DMS53 (cell line): ENCODE measurements at regions not wholly inside any gene's neighbourhood (a gene's known extent, or its start where the extent isn't known, plus 50 kb on each side); places are given as distances from the start of the nearest gene placed in this dataset.

Source experiments
- DNase-seq: peaks from one replicate; lab custom pipeline; 2025; lab: John Stamatoyannopoulos, UW

DNA sequence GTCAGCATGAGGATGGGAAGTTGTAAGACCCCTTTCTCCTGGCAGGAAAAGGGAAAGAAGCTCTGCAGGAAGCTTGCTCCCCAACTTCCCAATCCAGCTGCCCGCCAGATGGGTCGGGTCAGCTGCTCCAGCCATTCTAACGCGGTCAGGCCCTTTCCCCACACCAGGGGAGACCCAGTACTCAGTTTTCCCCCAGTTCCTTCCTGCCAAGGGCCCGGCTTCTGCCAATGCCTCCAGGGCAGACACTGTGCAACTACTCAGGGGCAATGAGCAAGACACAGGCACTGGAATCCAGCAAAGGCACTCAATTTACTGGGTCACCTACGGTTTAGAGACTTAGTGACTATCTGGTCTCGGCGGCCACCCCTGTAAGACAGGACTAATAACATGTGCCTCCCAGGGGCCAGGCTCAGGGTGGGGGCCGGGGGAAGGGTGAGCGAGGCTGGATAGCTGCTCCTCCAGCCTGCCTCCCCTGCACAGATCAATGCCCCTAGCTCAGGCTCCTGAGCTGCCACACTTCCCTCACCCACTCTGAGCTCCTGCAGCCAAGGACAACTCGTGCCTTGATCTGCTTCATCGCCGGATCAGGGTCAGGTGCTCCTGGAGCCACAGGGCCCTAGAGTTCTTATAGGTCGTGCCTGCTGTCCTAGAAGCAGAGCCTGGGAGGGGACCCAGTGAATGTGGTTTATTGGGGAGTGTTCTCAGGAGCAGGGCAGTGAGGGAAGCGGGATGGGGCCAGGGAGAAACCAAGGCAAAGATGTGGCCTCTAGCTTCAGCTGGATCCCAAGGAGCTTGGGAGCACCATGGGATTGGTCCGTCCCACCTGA, 171.1 kb downstream of the ZFP36L2 start:
- DNase-seq, result no peak

DNA sequence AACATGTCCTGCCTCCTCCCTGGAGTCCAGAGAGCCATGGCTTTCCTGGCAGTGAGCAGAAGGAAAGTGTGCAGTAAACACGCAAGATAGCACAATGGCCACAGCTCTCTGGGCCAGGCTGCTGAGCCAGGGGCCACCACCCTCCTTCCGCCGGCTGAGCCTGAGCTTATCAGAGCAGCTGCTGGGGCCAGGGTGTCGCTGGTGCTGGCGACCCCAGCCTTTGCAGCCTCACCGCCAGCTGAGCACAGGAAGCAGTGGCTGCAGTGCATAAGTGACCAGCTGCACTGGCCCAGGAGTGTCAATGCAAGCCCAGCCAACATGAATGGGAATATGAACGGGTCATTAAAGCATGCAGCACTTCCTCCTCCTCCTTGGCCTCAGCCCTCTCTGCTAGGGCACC, 172.0 kb downstream of the ZFP36L2 start:
- no peak for DNase-seq

DNA sequence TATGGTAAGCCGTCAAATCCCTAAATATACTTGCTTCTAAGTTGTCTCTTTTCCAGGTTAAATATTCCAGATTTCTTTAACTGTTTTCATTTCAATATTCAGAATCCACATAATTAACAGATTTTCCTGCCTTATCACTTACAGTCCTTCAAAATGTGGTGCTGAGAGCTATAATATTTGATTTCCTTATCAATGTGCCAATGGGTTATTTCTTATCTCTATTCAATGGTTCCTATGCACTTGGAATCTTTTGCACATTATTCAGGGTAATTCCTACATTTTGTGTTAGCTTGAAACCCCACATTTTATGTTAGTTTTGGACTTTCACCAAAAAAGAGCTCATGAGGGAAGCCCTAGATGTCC, 173.5 kb downstream of the ZFP36L2 start:
- no peak for DNase-seq

DNA sequence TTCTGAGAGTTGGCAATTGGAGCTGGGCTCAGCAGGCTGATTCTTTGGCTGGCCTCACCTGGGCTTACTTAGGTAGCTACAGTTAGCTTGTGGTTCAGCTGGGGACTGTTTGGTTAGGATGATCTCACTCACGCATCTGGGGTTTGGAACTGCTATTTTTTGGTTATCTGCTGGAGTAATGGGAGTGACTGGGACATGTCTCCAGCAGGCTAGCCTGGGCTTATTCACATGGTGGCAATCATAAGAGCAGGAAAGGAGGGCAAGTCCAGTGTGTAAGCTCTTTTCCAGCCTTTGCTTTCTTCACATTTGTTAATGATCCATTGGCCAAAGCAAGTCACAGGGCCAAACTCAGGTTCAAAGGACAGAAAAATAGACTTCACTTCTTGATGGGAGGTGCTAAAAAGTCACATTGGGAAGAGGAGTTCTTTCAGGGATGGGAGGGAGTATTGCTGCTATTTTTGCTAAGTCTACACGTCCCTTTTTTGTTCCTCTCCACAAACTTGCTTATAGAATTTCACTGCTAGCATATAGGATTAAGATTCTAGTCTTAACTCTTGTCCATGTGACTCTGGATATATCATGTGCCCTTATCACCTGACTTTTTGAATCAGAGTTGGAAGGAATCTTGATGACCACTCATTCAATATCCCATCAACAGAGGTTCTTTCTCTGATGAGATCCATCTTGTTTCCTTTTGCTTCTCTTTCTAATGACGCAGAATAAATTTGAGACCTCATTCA, 174.0 kb downstream of the ZFP36L2 start:
- no peak for DNase-seq

DNA sequence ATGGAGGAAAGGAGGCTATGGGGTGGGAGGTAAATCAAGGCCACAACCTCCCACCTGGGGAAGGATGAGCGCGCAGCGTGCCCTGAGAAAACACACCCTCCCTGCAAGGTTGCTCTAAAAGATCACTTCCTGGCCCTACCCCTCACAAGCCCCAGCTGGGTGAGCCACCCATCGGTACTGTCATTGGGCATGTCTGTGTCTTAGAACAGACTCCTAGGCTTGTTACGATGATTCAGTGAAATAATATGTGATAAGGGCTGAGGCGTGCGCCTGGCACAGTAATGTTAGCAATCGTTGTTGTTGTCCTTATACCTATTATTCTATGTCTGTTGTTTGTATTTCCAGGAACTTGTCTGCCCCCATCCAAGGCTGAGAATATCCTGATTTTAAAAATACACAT, 175.1 kb downstream of the ZFP36L2 start:
- DNase-seq, result no peak

DNA sequence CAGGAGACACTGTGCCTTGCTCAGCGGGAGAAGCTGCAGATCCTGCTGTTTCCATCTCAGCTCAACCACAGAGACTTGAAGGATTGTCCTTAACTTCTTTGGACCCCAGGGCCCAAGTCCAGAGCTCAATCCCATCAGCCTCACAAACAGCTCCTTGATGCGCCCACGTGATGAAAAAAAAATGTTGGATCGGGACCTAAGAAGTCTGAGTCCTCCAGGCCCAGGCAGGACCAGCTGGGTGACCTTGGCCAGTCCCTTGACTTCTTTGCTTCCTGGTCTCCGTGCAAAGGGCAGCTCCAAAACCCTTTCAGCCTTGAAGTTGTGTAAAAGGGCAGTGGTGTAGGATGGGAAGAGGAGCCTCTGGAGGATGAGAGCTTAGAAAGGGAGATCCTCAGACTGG, 175.5 kb downstream of the ZFP36L2 start:
- DNase-seq, result no peak

DNA sequence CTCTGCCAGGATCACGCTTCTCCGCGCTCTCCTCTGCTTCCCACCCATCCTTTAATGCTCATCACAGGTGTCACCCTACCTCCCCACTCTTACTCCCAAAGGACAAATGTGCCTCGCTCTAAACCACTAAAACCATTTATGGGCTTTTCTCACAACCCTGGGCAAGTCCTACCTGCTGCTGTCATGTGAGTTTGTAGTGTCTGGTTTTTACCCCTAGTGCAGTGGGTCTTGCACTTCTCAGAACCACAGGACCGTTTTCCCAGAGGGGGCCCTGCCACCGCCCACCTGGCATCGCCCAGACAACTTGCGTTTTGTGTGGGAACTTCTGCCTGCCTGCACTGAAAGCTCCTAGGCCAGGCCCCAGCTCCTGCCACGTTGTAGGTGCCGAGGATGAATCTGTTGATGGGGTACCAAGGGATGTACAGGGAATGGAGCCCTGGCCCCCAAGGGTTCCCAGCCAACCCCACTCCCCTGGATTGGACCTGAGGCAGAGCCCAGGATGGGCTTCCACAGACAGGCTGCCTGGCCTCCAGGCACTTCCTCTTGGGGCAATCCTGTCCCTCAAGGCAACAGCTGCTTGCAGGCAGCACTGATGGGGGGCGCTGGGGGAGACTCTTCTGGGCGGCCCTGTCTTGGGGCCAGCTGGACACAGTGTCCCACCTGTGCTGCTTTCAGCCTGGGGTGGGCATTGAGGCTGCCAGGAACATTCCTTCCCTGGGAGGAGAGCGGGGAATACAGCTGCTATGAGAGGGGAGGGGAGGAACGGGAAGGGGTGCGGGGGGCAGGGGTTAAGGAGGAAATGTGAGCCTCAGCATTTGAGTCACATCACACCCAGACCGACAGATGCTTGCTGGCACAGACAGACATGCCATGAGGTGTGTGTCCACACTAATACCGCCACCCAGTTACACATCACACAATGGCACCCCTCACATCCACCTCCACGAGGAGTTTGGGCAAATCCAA, 176.3 kb downstream of the ZFP36L2 start:
- no peak for DNase-seq

DNA sequence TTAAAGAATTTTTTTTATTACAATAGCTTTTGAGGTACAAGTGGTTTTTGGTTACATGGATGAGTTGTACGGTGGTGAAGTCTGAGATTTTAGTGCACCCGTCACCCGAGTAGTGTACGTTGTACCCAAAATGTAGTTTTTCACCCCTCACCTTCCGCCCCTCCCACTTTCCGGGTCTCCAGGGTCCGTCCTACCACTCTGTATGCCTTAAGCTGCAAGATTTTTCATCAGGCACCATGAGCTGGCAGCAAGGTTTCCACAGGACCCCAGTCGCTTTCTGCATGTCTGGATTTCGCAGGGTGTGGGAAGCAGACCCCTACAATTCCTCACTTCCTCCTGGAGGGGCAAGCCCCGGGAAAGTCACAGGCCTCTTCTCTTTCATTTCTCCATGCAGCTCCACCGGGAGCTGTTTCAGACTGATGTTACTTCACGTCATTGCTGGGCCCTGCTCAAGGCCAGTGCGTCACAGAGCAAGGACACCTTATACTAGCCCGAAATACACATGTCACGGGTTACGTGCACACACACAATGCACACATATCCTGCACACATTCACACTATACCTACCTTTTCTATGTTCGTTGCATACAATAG, 179.1 kb downstream of the ZFP36L2 start:
- DNase-seq, result no peak

DNA sequence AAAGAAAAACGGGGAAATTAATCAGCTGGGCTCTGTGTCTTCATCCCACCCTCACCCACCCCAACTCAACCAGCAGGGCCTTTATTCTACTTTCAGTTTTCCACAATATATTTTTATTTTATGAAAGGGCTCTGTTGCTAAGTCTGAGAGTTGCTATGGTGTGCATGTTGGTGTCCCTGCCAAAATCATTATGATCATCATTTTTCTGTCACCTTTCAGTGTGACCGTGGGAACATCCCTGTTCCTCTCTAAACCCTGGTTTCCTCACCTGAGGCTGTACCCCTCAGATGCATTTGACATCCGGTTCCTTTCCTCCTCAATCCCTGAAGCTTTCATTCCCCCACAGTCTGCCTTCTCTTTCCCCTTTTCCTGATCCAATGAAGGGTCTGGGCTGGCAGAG, 180.5 kb downstream of the ZFP36L2 start:
- DNase-seq, result no peak

DNA sequence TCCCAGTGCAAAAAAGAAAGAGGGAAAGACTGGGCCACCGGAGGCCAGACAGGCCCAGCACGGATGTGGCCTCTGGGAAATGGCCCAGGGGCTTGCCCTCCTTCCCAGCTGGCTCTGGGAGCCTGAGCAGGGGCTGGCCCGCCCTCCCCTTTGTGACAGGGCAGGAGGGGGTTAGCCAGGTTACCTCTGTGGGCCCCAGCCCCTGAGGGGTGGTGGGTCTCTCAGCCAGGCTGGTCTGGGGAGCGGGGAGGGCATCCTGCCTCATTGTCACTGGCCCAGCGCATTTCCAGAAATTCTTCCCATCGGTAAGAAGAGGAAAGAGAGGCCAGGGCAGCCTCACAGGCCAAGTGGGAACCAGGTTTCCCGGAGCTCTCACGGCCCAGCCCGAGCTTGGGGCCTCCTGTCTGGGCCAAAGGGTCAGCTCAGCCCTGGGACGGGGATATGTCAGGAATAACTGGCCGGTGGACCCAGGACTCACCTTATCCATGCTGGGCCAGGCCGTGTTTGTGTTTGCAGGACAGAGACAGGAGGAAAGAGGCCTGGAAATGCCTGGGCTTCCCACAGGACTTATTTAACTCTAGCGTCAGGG, 182.2 kb downstream of the ZFP36L2 start:
- DNase-seq, result no peak

DNA sequence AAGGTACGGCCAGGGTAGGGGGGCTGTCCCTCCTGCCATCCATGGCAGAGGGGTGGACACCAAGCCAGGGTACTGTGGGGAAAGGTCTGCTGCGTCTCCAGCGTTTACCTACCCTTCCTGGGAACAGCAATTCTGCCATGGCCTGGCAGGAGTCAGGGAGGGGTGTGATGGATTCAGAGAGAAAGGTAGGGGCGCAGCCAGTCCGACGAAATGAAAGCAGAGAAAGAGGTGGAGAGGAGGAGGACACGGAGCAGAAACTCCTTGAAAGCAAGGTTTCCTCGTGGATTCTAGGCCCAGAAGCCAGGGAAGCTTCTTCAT, 182.9 kb downstream of the ZFP36L2 start:
- no peak for DNase-seq

DNA sequence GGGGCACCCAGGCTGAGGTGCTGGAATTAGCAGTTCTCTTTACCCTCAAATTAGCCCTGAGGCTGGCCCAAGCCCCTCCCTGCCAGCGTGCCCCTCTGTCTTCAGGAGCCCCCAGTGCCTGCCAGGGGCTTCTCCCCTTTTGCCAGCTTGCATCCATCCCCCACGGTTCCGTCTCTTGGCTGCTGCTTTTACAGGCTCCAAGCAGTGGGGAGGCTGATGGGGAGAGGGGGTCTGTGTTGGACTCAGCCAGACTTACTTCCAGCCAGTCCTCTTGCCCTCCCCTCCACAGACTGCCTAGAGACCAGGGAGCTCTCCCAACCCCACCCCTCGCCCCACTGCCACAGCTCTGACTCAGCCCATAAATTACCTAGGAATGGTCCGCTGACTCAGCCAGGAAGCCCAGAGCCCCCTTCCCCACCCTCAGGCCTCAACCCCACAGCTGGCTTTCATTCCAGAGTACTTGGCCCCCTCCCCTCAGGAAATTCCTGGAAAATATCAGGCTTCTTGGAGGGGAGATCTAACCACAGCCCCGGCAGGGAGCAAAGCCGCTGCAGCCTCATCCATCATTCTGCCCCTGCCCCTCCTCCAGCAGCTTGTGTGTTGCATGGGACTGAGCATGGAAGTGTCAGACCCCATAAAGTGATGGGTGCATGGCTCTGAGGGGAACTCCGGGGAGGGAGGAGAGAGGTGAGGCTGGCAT, 184.6 kb downstream of the ZFP36L2 start:
- no peak for DNase-seq

DNA sequence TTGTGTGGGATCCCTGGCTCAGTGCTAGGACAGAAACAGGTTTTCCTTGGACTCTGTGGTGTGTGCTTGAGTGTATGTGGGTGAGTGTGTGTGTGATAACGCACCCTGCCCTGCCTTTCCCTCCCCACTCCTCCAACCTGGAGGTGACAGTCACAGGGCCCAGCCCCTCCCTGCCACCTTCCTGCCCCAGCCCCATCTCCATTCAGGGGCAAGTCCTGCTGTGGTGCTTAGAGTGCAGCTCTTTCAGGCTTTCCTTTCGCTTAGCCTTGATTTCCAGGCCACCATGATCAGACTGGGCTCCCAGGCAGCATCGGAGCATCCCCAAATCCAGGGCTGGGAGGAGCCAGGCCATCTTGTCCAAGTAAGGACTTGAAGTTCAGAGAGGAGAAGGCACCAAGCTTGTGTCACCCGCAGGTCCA, 185.2 kb downstream of the ZFP36L2 start:
- DNase-seq, result no peak

DNA sequence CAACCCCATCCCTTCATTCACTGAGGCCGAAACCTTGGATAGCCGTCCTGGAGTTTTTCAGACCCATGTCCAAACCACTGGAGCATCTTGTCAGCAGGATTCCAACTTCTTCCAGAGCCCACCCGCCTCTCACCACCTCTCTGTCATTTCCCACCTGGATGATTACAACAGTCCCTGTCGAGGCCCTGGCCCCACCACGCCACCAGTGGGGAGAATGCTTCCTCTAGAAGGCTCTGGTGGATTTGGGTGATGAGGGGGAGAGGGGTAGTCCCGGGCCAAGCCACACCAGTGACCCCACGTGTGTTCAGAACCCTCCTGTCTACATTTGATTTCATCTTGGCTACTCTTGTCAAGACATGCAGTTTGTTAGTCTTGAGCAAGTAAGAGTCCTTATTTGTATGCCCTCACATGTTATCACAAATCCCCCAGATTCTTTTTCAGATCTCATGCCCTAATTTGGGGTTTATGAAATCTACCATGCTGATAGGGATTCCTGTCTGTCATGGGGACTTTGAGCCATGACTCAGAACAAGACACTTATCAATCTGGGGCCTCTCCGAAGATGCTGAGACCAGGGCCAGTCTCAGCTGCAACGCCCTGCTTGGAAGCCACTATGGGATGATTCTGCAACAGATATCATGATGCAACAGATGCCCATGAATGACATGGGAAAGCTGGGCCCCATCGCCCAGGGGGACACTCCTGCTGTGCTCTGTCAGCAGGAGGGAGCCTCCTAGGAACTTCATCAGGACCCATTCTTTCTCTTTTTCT, 186.1 kb downstream of the ZFP36L2 start:
- no peak for DNase-seq

DNA sequence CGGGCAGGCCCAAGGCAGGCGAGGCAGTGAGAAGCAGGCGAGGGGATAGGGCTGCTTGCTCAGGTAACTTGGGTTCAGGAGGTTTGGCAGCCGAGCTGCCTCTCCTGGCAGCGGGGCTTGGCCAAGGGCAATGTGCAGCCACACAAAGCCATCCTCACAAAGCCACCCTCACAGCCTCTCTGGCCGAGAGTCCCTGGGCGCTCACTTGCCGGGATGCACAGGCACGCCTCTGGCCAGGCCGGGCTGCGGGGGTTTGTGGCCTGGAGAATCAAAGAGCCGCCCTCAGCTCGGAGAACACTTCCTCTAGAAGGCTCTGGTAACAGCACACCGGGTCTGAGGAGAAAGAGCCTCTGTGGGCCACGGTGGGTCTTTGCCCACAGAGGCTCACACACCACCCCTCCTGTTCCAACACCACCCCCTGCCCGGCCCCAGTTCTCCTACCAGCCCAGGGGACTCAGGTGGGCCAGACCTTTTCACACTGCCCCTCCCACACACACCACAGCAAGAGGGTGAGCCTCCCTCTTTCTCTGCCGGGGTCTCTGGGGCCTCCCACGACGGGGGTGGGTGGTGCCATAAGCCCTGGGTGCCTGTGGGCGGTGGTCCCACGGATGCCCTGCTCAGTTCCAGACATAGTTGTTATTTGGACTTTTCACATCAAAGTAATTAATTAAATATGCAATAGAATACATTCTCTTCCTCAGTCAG, 186.9 kb downstream of the ZFP36L2 start:
- no peak for DNase-seq

DNA sequence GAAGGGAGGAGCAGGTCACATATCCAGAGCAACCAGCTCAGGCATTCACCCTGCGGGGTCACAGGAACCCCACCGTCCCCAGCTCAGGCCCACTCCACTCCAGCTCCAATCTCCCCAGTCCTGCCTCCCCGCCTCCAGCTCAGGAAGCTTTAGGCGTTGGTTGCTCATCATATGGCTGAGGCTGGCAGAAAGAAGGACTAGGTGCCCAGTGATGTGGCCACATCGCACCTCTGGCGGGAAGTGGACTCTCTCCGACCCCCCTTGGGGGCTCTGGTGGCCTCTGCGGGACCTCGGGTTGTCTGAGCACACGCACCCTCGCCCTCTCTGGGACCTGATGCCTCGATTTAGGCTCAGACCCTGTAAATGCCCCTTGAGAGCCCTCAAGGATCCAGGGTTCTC, 187.7 kb downstream of the ZFP36L2 start:
- DNase-seq, result no peak

DNA sequence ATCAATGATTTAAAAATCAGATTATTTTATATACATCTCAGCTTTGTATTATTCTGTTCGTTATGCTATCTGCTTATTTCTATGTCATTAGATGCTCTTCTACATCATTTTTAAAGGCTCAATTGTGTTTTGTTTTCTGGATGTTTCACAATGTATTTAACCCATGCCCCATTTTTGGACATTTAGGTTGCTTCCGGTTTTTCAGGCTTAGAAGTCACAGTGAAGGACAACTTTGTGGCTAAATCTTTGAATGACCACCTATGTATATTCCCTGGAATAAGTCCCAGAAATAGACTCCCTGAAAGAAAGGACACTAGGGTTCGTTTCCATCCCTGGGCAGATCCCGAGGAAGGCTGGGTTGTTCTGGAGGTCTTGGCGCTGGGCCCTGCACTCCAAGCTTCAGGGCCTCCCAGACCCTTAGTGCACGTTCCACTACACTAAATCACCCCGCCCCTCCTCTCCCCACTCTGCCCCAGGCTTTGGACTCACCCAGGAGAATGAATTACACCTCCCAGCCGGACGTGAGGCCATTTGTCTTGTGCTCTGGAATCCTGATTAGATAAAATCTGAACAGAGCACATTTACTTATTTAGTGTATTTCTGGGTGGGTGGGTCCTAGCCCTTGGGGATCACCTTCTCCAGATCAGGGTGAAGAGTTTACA, 188.2 kb downstream of the ZFP36L2 start:
- no peak for DNase-seq

DNA sequence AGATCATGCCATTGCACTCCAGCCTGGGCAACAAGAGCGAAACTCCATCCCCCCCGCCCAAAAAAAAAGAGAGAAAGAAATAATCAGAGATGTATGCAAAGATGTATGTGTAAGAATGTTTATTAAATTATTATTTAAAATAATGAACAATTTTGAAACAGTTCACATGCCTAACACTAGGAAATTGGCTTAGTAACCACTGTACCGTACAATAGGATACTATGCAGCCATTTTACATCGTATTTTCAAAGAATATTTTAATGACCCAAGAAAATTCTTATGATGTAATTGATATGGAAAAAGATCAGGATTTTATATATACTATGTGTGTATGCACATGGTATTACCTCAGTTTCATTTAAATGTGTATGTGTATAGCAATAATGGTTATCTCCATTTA, 190.5 kb downstream of the ZFP36L2 start:
- DNase-seq, result no peak

DNA sequence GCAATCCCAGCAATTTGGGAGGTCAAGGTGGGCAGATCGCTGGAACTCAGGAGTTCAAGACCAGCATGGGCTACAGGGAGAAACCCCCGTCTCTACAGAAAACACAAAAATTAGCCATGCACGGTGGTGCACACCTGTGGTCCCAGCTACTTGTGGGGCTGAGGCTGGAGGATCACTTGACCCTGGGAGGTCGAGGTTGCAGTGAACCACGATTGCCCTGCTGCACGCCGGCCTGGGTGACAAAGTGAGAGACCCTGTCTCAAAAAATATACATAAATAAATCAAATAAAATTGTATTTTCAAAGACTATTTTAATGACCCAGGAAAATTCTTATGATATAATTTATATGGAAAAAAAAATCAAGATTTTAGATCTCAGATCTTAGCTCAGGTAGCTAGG, 191.5 kb downstream of the ZFP36L2 start:
- DNase-seq, result no peak
